ENCODE measurements at regions not wholly inside any gene's neighbourhood (a gene's known extent, or its start where the extent isn't known, plus 50 kb on each side); places are given as distances from the start of the nearest gene placed in this dataset.

DNA sequence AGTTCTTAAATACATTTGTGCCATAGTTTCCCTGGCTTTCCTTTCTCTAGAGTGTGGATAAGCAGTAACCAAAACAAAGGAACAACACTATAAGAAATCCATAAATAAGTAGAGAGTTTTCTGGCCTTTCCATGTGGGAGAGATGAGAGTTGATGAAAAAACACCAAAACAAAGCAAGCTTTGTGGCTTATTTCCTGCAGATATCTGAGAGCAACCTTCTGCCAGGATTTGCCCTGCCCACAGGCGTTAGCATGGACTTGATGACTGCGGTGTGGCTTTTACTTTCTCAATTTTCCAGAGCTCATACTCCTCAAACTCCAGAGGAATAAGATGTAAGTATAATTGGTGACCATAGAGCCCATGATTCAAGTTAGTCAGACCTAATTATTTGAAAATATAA lies 194.9 kb downstream of the RAP2B start:
- TF ChIP-seq, protein P1, sequence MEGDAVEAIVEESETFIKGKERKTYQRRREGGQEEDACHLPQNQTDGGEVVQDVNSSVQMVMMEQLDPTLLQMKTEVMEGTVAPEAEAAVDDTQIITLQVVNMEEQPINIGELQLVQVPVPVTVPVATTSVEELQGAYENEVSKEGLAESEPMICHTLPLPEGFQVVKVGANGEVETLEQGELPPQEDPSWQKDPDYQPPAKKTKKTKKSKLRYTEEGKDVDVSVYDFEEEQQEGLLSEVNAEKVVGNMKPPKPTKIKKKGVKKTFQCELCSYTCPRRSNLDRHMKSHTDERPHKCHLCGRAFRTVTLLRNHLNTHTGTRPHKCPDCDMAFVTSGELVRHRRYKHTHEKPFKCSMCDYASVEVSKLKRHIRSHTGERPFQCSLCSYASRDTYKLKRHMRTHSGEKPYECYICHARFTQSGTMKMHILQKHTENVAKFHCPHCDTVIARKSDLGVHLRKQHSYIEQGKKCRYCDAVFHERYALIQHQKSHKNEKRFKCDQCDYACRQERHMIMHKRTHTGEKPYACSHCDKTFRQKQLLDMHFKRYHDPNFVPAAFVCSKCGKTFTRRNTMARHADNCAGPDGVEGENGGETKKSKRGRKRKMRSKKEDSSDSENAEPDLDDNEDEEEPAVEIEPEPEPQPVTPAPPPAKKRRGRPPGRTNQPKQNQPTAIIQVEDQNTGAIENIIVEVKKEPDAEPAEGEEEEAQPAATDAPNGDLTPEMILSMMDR (IDR thresholded peaks at IDR 0.05; ENCODE audit: borderline replicate concordance, extremely low read depth, low read length, poor library complexity, severe bottlenecking): no peak
- TF ChIP-seq EZH2 (IDR thresholded peaks at IDR 0.05; ENCODE audit: borderline replicate concordance, low read depth, low read length, severe bottlenecking): no peak
- H2AFZ ChIP-seq (ENCODE audit: low read depth, low read length): no peak overlapping the region
- ATAC-seq (ENCODE audit: insufficient read depth, low read depth): no peak

DNA sequence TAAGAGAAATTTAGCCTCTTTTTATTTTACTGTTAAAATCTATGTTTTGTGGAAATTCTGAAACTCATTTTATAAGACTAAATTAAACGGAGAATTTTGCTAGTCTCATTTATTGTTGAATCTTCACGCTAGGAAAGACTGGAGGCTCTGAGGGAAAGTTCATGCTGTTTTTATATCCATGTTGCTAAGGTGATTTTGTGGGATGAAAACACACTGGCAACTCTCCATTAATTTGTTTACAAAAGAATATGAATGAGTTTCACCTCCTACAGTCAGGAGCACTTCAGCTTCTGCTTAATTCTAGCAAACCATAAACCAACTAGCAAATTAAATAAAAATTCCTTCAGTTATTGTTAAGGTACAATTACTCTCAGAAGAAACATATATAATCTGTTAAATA lies 195.4 kb downstream of the RAP2B start:
- no peaks in the 10 kb centered on the region for H4K20me1 ChIP-seq (ENCODE audit: insufficient read depth, low read length)
- TF ChIP-seq, protein P1 (IDR thresholded peaks at IDR 0.05; ENCODE audit: borderline replicate concordance, extremely low read depth, low read length, poor library complexity, severe bottlenecking): no peak
- TF ChIP-seq EZH2 (IDR thresholded peaks at IDR 0.05; ENCODE audit: borderline replicate concordance, low read depth, low read length, severe bottlenecking): no peak
- H3K36me3 ChIP-seq (ENCODE audit: insufficient read depth, low read length): no peaks in the 10 kb centered on the region
- ATAC-seq (ENCODE audit: insufficient read depth, low read depth) (no peak), DNase-seq (no peak)
- H3K79me2 ChIP-seq (ENCODE audit: insufficient read depth, low read length): no peaks in the 10 kb centered on the region
- no peak overlapping the region for H3K9ac ChIP-seq (ENCODE audit: low read depth, low read length)
- no peak overlapping the region for H3K27ac ChIP-seq (ENCODE audit: low read length)
- no peak overlapping the region for H3K4me2 ChIP-seq (ENCODE audit: insufficient read depth, low read length)
- no peak overlapping the region for H2AFZ ChIP-seq (ENCODE audit: low read depth, low read length)
- no peak overlapping the region for H3K4me3 ChIP-seq (ENCODE audit: low read depth in 1 of 2, low read length in 2 of 2)
- no peaks in the 10 kb centered on the region for H3K4me1 ChIP-seq (ENCODE audit: insufficient read depth, low read length)
- H3K27me3 ChIP-seq (ENCODE audit: insufficient read depth, low read length, poor library complexity): no peaks in the 10 kb centered on the region
- no peaks in the 10 kb centered on the region for H3K9me3 ChIP-seq (ENCODE audit: insufficient read depth, low read length, severe bottlenecking)

More for the DNA sequence above, 194.9 kb downstream of the RAP2B start:
- Histone ChIP-seq H3K27me3 (ENCODE audit: insufficient read depth, low read length, poor library complexity) (no peaks in the 10 kb centered on the region), H3K27ac (ENCODE audit: low read length) (no peak overlapping the region), H3K4me2 (ENCODE audit: insufficient read depth, low read length) (no peak overlapping the region), H3K36me3 (ENCODE audit: insufficient read depth, low read length) (no peaks in the 10 kb centered on the region), H3K4me1 (ENCODE audit: insufficient read depth, low read length) (no peaks in the 10 kb centered on the region), H3K9me3 (ENCODE audit: insufficient read depth, low read length, severe bottlenecking) (no peaks in the 10 kb centered on the region), H3K4me3 (ENCODE audit: low read depth in 1 of 2, low read length in 2 of 2) (no peak overlapping the region), H3K79me2 (ENCODE audit: insufficient read depth, low read length) (no peaks in the 10 kb centered on the region), H4K20me1 (ENCODE audit: insufficient read depth, low read length) (no peaks in the 10 kb centered on the region), H3K9ac (ENCODE audit: low read depth, low read length) (no peak overlapping the region)
- DNase-seq: no peak

DNA sequence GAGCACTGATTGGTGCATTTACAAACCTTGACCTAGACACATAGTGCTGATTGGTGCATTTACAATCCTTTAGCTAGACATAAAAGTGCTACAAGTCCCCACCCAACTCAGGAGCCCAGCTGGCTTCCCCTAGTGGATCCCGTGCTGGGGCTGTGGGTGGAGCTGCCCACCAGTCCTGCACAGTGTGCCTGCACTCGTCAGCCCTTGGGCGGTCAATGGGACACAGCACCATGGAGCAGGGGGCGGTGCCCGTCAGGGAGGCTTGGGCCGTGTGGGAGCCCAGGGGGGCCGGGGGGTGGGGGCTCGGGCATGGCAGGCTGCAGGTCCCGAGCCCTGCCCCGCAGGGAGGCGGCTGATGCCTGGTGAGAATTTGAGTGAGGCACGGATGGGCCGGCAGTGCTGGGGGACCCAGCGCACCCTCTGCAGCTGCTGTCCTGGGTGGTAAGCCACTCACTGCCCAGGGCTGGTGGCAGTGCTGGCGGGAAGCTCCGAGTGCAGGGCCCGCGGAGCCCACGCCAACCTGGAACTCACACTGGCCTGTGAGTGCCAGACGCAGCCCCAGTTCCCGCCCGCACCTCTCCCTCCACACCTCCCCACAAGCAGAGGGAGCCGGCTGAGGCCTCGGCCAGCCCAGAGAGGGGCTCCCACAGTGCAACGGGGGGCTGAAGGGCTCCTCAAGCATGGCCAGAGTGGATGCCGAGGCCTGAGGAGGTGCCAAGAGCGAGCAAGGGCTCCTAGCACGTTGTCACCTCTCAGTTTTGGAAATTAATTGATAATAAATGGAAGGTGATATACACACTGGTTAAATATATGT lies 207.7 kb downstream of the RAP2B start:
- ATAC-seq (ENCODE audit: insufficient read depth, low read depth): no peak
- Histone ChIP-seq H3K36me3 (ENCODE audit: insufficient read depth, low read length) (no peaks in the 10 kb centered on the region), H3K27ac (ENCODE audit: low read length) (no peak overlapping the region), H3K27me3 (ENCODE audit: insufficient read depth, low read length, poor library complexity) (no peaks in the 10 kb centered on the region), H3K4me3 (ENCODE audit: low read depth in 1 of 2, low read length in 2 of 2) (no peak overlapping the region), H3K79me2 (ENCODE audit: insufficient read depth, low read length) (no peaks in the 10 kb centered on the region), H4K20me1 (ENCODE audit: insufficient read depth, low read length) (no peaks in the 10 kb centered on the region), H2AFZ (ENCODE audit: low read depth, low read length) (no peak overlapping the region), H3K9me3 (ENCODE audit: insufficient read depth, low read length, severe bottlenecking) (no peaks in the 10 kb centered on the region), H3K4me2 (ENCODE audit: insufficient read depth, low read length) (no peak overlapping the region), H3K9ac (ENCODE audit: low read depth, low read length) (no peak overlapping the region), H3K4me1 (ENCODE audit: insufficient read depth, low read length) (no peaks in the 10 kb centered on the region)
- no peak for TF ChIP-seq EZH2 (IDR thresholded peaks at IDR 0.05; ENCODE audit: borderline replicate concordance, low read depth, low read length, severe bottlenecking)
- TF ChIP-seq, protein P1 (IDR thresholded peaks at IDR 0.05; ENCODE audit: borderline replicate concordance, extremely low read depth, low read length, poor library complexity, severe bottlenecking): no peak
- no peak for DNase-seq
